BLaER1 treated with 17β-estradiol and CSF1 and Interleukin-3, amounts not matched to agents 10 nM and 100 nM (cell line): ENCODE measurements at regions not wholly inside any gene's neighbourhood (a gene's known extent, or its start where the extent isn't known, plus 50 kb on each side); places are given as distances from the start of the nearest gene placed in this dataset.

Source experiments
- H3K27ac ChIP-seq, 11 experiments: shearing (Covaris generic); formaldehyde crosslinking; 2 replicates each; pipeline ENCODE4 v1.8.1; 2022
- H3K27me3 ChIP-seq, 11 experiments: shearing (Covaris generic); formaldehyde crosslinking; 2 replicates each; pipeline ENCODE4 v1.8.1; 2022
- H3K36me3 ChIP-seq, 11 experiments: shearing (Covaris generic); formaldehyde crosslinking; 2 replicates each; pipeline ENCODE4 v1.8.1; 2022
- H3K4me1 ChIP-seq, 10 experiments: shearing (Covaris generic); formaldehyde crosslinking; 2 replicates each; pipeline ENCODE4 v1.8.1; 2022
- H3K4me2 ChIP-seq, 11 experiments: shearing (Covaris generic); formaldehyde crosslinking; 2 replicates each; pipeline ENCODE4 v1.8.1; 2022
- H3K4me3 ChIP-seq, 10 experiments: shearing (Covaris generic); formaldehyde crosslinking; 2 replicates each; pipeline ENCODE4 v1.8.1; 2022
- H3K9ac ChIP-seq, 11 experiments: shearing (Covaris generic); formaldehyde crosslinking; 2 replicates each; pipeline ENCODE4 v1.8.1; 2022
- H3K9me3 ChIP-seq, 11 experiments: shearing (Covaris generic); formaldehyde crosslinking; replicated peaks in 1 of 11; 2 replicates each; pipeline ENCODE4 v1.8.1; 2022
- H4K20me1 ChIP-seq, 11 experiments: shearing (Covaris generic); formaldehyde crosslinking; 2 replicates each; pipeline ENCODE4 v1.8.1; 2022
- Cebpa-rat ChIP-seq, 11 experiments: shearing (Covaris generic); IDR thresholded peaks; 2 replicates each; pipeline ENCODE4 v1.8.1; 2022

DNA sequence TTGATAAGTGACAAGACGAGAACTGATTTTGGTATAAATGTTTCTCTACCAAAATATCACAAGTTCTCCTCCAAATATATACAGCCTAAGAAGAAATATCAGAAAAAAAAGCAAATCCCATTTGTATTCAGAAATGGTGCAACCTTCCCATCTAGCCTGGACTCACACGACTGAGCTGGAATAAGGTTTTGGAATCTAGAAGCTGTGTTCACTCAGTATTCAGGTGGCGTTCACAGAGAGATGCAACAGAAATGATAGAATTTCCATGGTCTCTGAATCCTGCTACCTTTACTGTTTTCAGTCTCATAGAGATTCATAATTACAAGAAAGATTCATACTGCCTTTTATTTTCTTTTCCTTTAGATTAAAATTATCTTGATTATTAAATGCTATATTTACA lies 347.2 kb upstream of the TRIB2 start:
- H3K27me3 ChIP-seq: no peaks in the 10 kb centered on the region
- H3K4me2 ChIP-seq: no peak overlapping the region
- H3K36me3 ChIP-seq: no peaks in the 10 kb centered on the region
- no peak for TF ChIP-seq Cebpa-rat (IDR thresholded peaks at IDR 0.05)
- no peak overlapping the region for H3K9ac ChIP-seq
- peaks cover 0 to 7% (median 0%) of the 10 kb centered on the region in 10 experiments; a peak in 1 of 20 replicates for H3K4me1 ChIP-seq
- peaks cover 4 to 21% (median 13%) of the 10 kb centered on the region in 11 experiments; a peak in 13 of 22 replicates for H3K9me3 ChIP-seq
- H3K4me3 ChIP-seq: no peak overlapping the region
- no peak overlapping the region for H3K27ac ChIP-seq
- no peaks in the 10 kb centered on the region for H4K20me1 ChIP-seq

DNA sequence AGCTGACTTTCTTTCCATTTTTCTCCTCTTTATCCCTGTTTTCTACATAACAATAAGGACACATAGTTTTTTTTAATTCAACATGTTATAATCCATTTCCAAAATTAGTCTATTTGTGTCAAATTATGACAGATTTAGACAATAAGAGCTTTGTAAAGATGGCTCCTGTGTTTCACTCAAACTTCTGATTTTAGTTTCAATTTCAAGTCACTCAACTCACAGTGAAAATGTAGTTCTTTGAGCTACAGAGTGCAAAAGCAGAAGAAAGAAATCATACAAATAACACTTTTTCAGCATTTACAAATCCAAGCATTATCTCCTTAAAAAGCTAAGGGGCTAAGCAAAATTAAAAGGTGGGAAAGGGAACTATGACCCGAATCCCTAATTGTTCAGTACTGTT lies 340.7 kb upstream of the TRIB2 start:
- no peak overlapping the region for H3K9ac ChIP-seq
- no peaks in the 10 kb centered on the region for H4K20me1 ChIP-seq
- H3K27me3 ChIP-seq: no peaks in the 10 kb centered on the region
- no peak overlapping the region for H3K4me3 ChIP-seq
- no peaks in the 10 kb centered on the region for H3K4me1 ChIP-seq
- H3K4me2 ChIP-seq: no peak overlapping the region
- no peaks in the 10 kb centered on the region for H3K36me3 ChIP-seq
- TF ChIP-seq Cebpa-rat (IDR thresholded peaks at IDR 0.05): no peak
- no peak overlapping the region for H3K27ac ChIP-seq
- H3K9me3 ChIP-seq: no peaks in the 10 kb centered on the region

DNA sequence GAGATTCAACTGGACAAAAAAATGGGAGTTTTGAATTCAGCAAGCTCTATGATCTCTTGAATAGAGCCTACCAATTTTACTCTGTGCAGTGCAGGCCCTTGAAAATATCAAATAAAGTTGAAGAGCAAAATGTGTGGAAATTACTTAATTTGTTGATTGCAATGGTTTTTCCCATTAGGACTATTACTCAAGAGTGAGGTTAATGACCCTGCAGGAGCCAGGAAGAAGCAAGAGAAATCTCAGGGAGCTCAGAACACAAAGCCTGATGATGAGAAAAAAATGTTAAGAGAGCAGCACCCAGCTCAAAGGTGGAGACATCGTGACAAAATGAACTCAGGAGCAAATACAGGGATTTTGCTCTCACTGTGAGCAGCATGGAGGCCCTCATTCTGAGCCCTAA lies 337.6 kb upstream of the TRIB2 start:
- H3K9me3 ChIP-seq: no peaks in the 10 kb centered on the region
- H3K4me3 ChIP-seq: no peak overlapping the region
- H3K27me3 ChIP-seq: no peaks in the 10 kb centered on the region
- H3K36me3 ChIP-seq: no peaks in the 10 kb centered on the region
- TF ChIP-seq Cebpa-rat (IDR thresholded peaks at IDR 0.05): no peak
- no peak overlapping the region for H3K4me2 ChIP-seq
- no peaks in the 10 kb centered on the region for H3K4me1 ChIP-seq
- H4K20me1 ChIP-seq: no peaks in the 10 kb centered on the region
- H3K9ac ChIP-seq: no peak overlapping the region
- no peak overlapping the region for H3K27ac ChIP-seq

- no peaks in the 10 kb centered on the region for H3K4me1 ChIP-seq
- H3K27ac ChIP-seq: no peak overlapping the region
- no peak overlapping the region for H3K9ac ChIP-seq
- no peaks in the 10 kb centered on the region for H3K27me3 ChIP-seq
- no peaks in the 10 kb centered on the region for H3K36me3 ChIP-seq
- no peak overlapping the region for H3K4me3 ChIP-seq
- no peak overlapping the region for H3K4me2 ChIP-seq
- H4K20me1 ChIP-seq: no peaks in the 10 kb centered on the region
- TF ChIP-seq Cebpa-rat (IDR thresholded peaks at IDR 0.05): no peak
- H3K9me3 ChIP-seq: peaks cover 0 to 6% (median 2%) of the 10 kb centered on the region in 11 experiments; a peak in 8 of 22 replicates
These were observed 335.0 kb upstream of the TRIB2 start for GRCh38 chr2:12381543-12382325.

DNA sequence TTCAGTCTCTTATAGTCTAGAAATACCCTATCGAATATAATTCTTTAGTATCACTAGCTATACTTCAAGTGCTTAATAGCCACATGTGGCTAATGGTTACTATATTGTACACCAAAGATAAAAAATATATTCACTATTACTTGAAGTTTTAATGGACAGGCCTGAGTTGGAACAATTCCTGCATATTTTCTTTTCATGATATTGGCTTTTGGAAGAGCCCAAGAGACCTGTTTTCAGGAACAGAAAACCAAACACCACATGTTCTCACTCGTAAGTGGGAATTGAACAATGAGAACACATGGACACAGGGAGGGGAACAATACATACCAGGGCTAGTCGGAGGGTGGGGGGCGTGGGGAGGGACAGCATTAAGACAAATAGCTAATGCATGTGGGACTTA lies 334.4 kb upstream of the TRIB2 start:
- Histone ChIP-seq H3K9ac (no peak overlapping the region), H4K20me1 (no peaks in the 10 kb centered on the region), H3K4me3 (no peak overlapping the region), H3K27me3 (no peaks in the 10 kb centered on the region), H3K27ac (no peak overlapping the region), H3K36me3 (no peaks in the 10 kb centered on the region), H3K9me3 (peaks cover 0 to 11% (median 4%) of the 10 kb centered on the region in 11 experiments; a peak in 8 of 22 replicates), H3K4me1 (no peaks in the 10 kb centered on the region), H3K4me2 (no peak overlapping the region)
- TF ChIP-seq Cebpa-rat (IDR thresholded peaks at IDR 0.05): no peak

DNA sequence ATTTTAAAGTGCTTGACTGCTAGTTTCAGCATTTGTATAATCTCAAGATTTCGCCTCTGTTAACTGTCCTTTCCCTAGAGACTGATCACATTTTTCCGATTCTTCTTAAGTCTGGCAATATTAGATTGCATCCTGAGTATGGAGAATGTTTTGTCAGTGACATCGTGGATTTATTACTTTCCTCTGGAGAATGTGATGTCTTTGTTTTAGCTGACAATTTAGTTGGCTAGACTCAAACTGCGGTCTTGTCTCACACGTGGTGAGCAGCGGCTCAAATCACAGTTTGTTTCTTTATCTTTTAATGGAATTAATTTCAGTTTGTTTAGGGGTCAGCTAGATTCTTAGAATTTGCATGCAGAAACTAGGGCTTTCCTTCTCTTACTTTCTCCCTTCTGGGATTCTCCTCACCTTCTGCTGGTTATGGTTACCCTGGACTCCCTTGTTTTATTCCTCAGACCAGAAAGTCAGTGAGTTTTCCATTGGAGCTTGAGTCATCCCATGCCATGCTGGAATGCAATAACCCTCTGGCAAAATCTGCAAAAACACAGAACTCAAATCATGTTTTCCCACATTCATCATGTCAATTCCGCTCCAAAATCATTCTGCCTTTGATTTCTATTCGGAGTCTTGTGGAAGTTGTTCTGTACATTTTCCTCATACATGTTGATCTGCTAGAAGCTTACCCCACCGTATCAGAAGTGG lies 327.2 kb upstream of the TRIB2 start:
- Histone ChIP-seq H3K4me1 (no peaks in the 10 kb centered on the region), H4K20me1 (no peaks in the 10 kb centered on the region), H3K27ac (no peak overlapping the region), H3K9ac (no peak overlapping the region), H3K36me3 (no peaks in the 10 kb centered on the region), H3K27me3 (no peaks in the 10 kb centered on the region), H3K4me3 (no peak overlapping the region), H3K4me2 (no peak overlapping the region), H3K9me3 (peaks cover 0 to 11% (median 4%) of the 10 kb centered on the region in 11 experiments; a peak in 8 of 22 replicates)
- TF ChIP-seq Cebpa-rat (IDR thresholded peaks at IDR 0.05): no peak

- TF ChIP-seq Cebpa-rat (IDR thresholded peaks at IDR 0.05): no peak
- Histone ChIP-seq H3K36me3 (no peaks in the 10 kb centered on the region), H3K27me3 (0 out of 22 replicates have a peak, but pooled peaks cover 0 to 3% (median 0%) of the 10 kb centered on the region in 11 experiments), H4K20me1 (no peaks in the 10 kb centered on the region), H3K27ac (no peak overlapping the region), H3K4me1 (no peaks in the 10 kb centered on the region), H3K9me3 (peaks cover 0 to 11% (median 4%) of the 10 kb centered on the region in 11 experiments; a peak in 8 of 22 replicates), H3K4me3 (no peak overlapping the region), H3K4me2 (no peak overlapping the region), H3K9ac (no peak overlapping the region)
These were observed 325.6 kb upstream of the TRIB2 start for GRCh38 chr2:12391116-12391515.

DNA sequence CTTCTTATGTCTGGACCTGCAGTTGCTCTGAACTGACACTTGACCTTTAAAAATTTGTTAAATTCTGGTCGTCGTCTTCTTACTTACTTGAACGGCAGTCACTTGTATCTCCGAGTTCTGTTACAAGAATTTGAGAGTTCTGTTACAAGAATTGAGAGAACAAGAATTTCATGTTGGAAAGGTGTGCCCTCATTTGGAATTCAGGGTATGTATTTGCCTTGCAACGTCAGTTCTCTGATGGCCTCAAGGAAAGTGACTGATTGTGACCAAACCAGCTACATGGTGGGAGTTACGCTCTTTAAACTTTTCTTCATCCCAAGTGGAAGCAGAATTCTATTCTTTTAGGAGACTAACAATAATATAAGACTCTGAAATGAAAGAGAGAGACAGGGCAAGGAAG lies 320.0 kb upstream of the TRIB2 start:
- H3K4me2 ChIP-seq: peak overlapping the region in 9 of 11 experiments; percentile 42 to 75 (median 61); a peak in 14 of 22 replicates
- H3K27ac ChIP-seq: no peak overlapping the region
- H3K36me3 ChIP-seq: no peaks in the 10 kb centered on the region
- 0 out of 22 replicates have a peak, but pooled peaks cover 0 to 3% (median 0%) of the 10 kb centered on the region in 11 experiments for H3K27me3 ChIP-seq
- H4K20me1 ChIP-seq: no peaks in the 10 kb centered on the region
- no peak overlapping the region for H3K4me3 ChIP-seq
- no peak overlapping the region for H3K9ac ChIP-seq
- H3K9me3 ChIP-seq: peaks cover 0 to 9% (median 5%) of the 10 kb centered on the region in 11 experiments; a peak in 13 of 22 replicates
- TF ChIP-seq Cebpa-rat (IDR thresholded peaks at IDR 0.05): no peak
- peaks cover 15 to 24% (median 21%) of the 10 kb centered on the region in 10 experiments for H3K4me1 ChIP-seq

DNA sequence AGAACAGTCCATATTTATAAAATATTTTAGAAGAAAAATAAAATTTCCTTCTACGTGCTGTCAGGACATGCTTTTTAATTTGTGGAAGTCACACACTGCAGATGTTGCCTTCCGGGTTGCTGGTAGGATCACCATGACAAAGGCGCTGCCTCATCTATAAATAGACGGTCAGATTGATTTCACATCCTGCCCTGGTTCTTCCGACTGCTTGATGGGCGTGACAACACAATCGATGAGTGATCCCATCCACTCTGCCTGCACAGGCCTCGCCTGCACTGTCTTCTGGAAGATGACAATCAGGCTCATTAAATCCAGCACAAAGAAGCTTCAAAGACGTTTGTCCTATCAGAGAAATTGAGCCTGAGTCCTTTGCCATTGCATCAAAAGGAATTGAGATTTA lies 318.9 kb upstream of the TRIB2 start:
- H3K9me3 ChIP-seq: peaks cover 6 to 20% (median 16%) of the 10 kb centered on the region in 11 experiments
- H3K4me3 ChIP-seq: peak overlapping the region in 2 of 10 experiments; percentile 2 to 23; a peak in 5 of 20 replicates
- 0 out of 22 replicates have a peak, but pooled peaks cover 0 to 3% (median 0%) of the 10 kb centered on the region in 11 experiments for H3K27me3 ChIP-seq
- no peaks in the 10 kb centered on the region for H4K20me1 ChIP-seq
- H3K27ac ChIP-seq: peak overlapping the region in 9 of 11 experiments; percentile 16 to 65 (median 47); a peak in 17 of 22 replicates
- H3K4me1 ChIP-seq: peaks cover 15 to 24% (median 21%) of the 10 kb centered on the region in 10 experiments
- H3K4me2 ChIP-seq: peak overlapping the region; percentile 42 to 75 (median 61)
- no peak for TF ChIP-seq Cebpa-rat (IDR thresholded peaks at IDR 0.05)
- H3K9ac ChIP-seq: peak overlapping the region in 1 of 11 experiments; percentile 13; a peak in 1 of 22 replicates
- H3K36me3 ChIP-seq: peaks cover 0 to 5% (median 0%) of the 10 kb centered on the region in 11 experiments; a peak in 1 of 22 replicates
